ENCODE measurements at regions not wholly inside any gene's neighbourhood (a gene's known extent, or its start where the extent isn't known, plus 50 kb on each side); places are given as distances from the start of the nearest gene placed in this dataset.

DNA sequence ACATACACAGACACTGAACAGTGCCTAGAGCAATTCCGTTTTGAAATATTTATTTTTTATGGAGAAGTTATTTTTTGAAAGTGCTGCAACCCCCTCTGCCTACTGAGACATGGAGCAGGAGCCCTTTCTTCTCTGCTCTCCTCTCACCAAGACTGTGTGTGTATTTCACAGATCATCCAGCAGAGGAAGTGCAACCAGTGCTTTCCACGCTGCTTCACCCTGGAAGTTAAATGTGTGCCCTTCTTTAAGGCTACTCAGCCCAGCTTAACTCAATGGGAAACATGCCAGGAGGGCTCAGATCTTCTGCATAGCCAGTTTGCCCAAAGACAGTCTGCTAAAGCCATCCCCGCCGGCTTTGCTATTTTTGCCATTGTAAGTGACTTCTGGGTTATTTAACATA lies 606.3 kb downstream of the TLE1 start:
- Mint-ChIP-seq H3K36me3 (ENCODE audit: insufficient read depth in 1 of 3, low read depth in 3 of 3) (no peaks in the 10 kb centered on the region), H3K27ac (no peak overlapping the region), H3K4me1 (peaks cover 10 to 11% of the 10 kb centered on the region in 2 experiments), H3K9me3 (no peaks in the 10 kb centered on the region), H3K27me3 (ENCODE audit: low read depth) (no peaks in the 10 kb centered on the region), H3K4me3 (no peak overlapping the region)
- Histone ChIP-seq H4K91ac (ENCODE audit: insufficient read length, low read depth, low read length) (no peak overlapping the region), H4K8ac (replicated peaks; ENCODE audit: insufficient read length, low read depth, low read length) (no peak overlapping the region), H3K4me1 (ENCODE audit: insufficient read depth, low read length) (no peaks in the 10 kb centered on the region), H3K4ac (ENCODE audit: low read depth, low read length) (no peak overlapping the region), H3K9me3 (ENCODE audit: control insufficient read depth, low read depth, low read length) (no peaks in the 10 kb centered on the region), H2BK20ac (ENCODE audit: low read depth, low read length, poor library complexity, severe bottlenecking) (no peak overlapping the region), H3K23me2 (ENCODE audit: insufficient read length, low read depth, low read length, poor library complexity, severe bottlenecking) (no peaks in the 10 kb centered on the region), H3K79me2 (ENCODE audit: insufficient read depth, low read length) (no peaks in the 10 kb centered on the region), H4K20me1 (ENCODE audit: control insufficient read depth, insufficient read depth, insufficient read length) (no peaks in the 10 kb centered on the region), H3K27me3 (ENCODE audit: insufficient read depth, low read length) (no peaks in the 10 kb centered on the region), H3K9ac (ENCODE audit: extremely low read depth, insufficient read length, low read length) (no peak overlapping the region), H3K23ac (ENCODE audit: insufficient read length, low read depth, low read length) (no peak overlapping the region), H4K5ac (ENCODE audit: insufficient read length, low read depth, low read length) (no peak overlapping the region), H2BK5ac (ENCODE audit: insufficient read length, low read length) (no peak overlapping the region), H3K27ac (ENCODE audit: insufficient read length, low read depth, low read length) (no peak overlapping the region), H3K56ac (ENCODE audit: insufficient read length, low read depth, low read length) (no peak overlapping the region), H3T11ph (ENCODE audit: low read length) (no peak overlapping the region), H2BK15ac (ENCODE audit: low read depth, low read length) (no peak overlapping the region), H2AK5ac (ENCODE audit: insufficient read length, low read length) (no peak overlapping the region), H3K4me2 (ENCODE audit: insufficient read depth, insufficient read length, low read length) (no peak overlapping the region), H3K14ac (ENCODE audit: insufficient read depth, low read length) (no peak overlapping the region), H2BK120ac (ENCODE audit: low read depth, low read length, poor library complexity, severe bottlenecking) (no peak overlapping the region), H3K18ac (ENCODE audit: insufficient read length, low read depth, low read length) (no peak overlapping the region), H2AFZ (ENCODE audit: low read length) (no peak overlapping the region), H3K79me1 (ENCODE audit: insufficient read depth, low read depth, low read length, poor library complexity, severe bottlenecking) (no peaks in the 10 kb centered on the region), H2BK12ac (ENCODE audit: insufficient read length, low read depth, low read length) (no peak overlapping the region)
- TF ChIP-seq CTCF (conservative IDR thresholded peaks at IDR 0.05): peak; percentile 54
- no CpG with 5 or more reads among the region's 4 CpGs for WGBS (ENCODE audit: extremely low coverage, insufficient read length, low lambda C conversion rate)
- DNase-seq: peak; percentile 45

All from H9 (cell line).